ENCODE measurements at regions not wholly inside any gene's neighbourhood (a gene's known extent, or its start where the extent isn't known, plus 50 kb on each side); places are given as distances from the start of the nearest gene placed in this dataset.
"Not testable (repeated sequence)": the region's sequence is repeated elsewhere in the genome, so short reads cannot be mapped to it uniquely, and the experiment has no call there.

DNA sequence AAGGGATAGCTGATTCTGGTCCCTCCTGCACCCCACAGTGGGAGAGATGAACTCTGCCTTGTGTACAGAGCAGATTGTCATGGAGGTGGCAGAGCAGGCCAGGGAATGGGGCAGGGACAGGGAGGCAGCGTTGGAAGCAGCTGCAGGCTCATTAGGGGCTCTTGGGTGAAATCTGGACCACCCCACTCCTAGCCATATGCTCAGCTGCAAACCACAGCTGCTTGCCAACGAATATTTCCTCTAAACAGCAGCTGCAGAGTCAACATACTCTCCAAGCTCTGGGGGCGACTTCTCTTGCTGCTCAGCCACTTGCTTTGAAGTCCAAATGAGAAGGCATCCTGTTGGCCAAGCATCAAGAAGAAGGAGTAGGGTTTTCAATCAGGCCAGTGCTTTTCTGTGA is 302.3 kb upstream of the AUTS2 start:
- Histone ChIP-seq H3K4me3 (no peak overlapping the region), H3K4me1 (replicated peaks) (no peaks in the 10 kb centered on the region), H3K36me3 (no peaks in the 10 kb centered on the region), H3K9me3 (no peaks in the 10 kb centered on the region), H3K27ac (no peak overlapping the region), H3K27me3 (replicated peaks; ENCODE audit: insufficient read depth) (no peaks in the 10 kb centered on the region)
- TF ChIP-seq, protein P1, sequence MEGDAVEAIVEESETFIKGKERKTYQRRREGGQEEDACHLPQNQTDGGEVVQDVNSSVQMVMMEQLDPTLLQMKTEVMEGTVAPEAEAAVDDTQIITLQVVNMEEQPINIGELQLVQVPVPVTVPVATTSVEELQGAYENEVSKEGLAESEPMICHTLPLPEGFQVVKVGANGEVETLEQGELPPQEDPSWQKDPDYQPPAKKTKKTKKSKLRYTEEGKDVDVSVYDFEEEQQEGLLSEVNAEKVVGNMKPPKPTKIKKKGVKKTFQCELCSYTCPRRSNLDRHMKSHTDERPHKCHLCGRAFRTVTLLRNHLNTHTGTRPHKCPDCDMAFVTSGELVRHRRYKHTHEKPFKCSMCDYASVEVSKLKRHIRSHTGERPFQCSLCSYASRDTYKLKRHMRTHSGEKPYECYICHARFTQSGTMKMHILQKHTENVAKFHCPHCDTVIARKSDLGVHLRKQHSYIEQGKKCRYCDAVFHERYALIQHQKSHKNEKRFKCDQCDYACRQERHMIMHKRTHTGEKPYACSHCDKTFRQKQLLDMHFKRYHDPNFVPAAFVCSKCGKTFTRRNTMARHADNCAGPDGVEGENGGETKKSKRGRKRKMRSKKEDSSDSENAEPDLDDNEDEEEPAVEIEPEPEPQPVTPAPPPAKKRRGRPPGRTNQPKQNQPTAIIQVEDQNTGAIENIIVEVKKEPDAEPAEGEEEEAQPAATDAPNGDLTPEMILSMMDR (IDR thresholded peaks at IDR 0.05): no peak
- no peak for TF ChIP-seq POLR2A (IDR thresholded peaks at IDR 0.05)
- no peak for TF ChIP-seq POLR2AphosphoS5 (IDR thresholded peaks at IDR 0.05)
- 50% methylated on average over 3 of the region's 3 CpGs for WGBS
- intact Hi-C loops (cut with DNase I): no loop called here
- DNase-seq (ENCODE audit: low spot score): no peak

DNA sequence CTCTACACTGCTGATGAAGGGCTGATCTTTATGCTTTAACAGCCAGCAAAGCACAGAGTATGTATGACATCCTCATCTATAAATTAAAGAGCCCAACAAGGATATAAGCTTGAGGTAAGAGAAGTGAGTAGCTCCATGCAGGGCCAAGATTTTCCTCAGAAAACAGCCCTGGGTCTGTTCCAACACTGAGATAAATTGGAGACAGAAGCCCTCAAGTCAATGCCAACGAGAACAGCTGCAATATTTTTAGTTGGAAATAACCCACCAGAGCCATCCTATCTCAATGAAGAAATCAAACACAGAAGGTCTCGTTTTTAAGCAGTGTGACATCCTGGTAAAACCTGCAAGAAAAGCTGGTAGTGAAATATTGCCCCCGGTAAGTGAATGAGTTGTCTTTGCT is 297.0 kb upstream of the AUTS2 start:
- WGBS: 28% methylated on average over 3 of the region's 3 CpGs
- Histone ChIP-seq H3K27me3 (replicated peaks; ENCODE audit: insufficient read depth) (no peaks in the 10 kb centered on the region), H3K27ac (no peak overlapping the region), H3K4me3 (no peak overlapping the region), H3K4me1 (replicated peaks) (no peaks in the 10 kb centered on the region), H3K9me3 (no peaks in the 10 kb centered on the region), H3K36me3 (no peaks in the 10 kb centered on the region)
- no peak for TF ChIP-seq POLR2A (IDR thresholded peaks at IDR 0.05)
- TF ChIP-seq, protein P1 (IDR thresholded peaks at IDR 0.05): no peak
- no peak for TF ChIP-seq POLR2AphosphoS5 (IDR thresholded peaks at IDR 0.05)
- DNase-seq (ENCODE audit: low spot score): no peak
- intact Hi-C loops (cut with DNase I): no loop called here

DNA sequence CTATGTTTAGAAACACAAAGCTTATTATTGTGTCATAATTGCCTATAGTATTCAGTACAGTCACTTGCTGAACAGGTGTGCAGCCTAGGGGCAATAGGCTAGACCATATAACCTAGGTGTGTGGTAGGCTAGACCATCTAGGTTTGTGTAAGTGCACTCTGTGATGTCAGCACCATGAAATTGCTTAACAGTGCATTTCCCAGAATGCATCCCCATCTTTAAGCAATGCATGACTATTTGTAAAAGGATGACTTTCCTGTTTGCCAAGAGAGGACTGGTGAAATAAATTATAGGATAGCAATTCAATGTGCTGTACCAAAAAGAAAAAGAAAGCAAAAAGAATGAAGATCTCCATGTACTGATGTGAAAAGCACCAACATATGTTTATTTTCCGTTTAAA is 288.7 kb upstream of the AUTS2 start:
- no peaks in the 10 kb centered on the region for H3K36me3 ChIP-seq
- H3K4me1 ChIP-seq (replicated peaks): no peaks in the 10 kb centered on the region
- TF ChIP-seq POLR2A (IDR thresholded peaks at IDR 0.05) (no peak), POLR2AphosphoS5 (IDR thresholded peaks at IDR 0.05) (no peak)
- TF ChIP-seq, protein P1 (IDR thresholded peaks at IDR 0.05): no peak
- no peak overlapping the region for H3K27ac ChIP-seq
- 64% methylated on average over 1 of the region's 1 CpG for WGBS
- no peaks in the 10 kb centered on the region for H3K27me3 ChIP-seq (replicated peaks; ENCODE audit: insufficient read depth)
- H3K9me3 ChIP-seq: no peaks in the 10 kb centered on the region
- DNase-seq (ENCODE audit: low spot score): no peak
- no peak overlapping the region for H3K4me3 ChIP-seq
- intact Hi-C loops (cut with DNase I): no loop called here

DNA sequence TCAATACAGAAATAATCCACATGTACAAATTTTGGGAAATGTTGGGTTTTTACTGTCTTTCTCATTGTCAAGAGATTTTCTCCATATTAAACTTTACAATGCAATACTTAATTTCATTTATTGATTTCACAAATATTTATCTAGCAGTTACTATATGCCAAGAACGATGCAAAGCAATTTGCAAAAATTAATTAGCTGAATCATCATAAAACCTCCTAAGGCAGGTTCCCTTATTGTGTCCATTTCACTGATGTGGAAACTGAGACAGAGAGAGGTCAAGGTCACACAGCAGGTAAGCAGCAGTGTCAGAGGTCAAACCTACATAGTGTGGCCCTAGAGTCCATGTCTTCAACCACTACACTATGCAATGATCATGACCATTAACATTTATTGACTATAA is 286.8 kb upstream of the AUTS2 start:
- Histone ChIP-seq H3K4me3 (no peak overlapping the region), H3K27ac (no peak overlapping the region), H3K27me3 (replicated peaks; ENCODE audit: insufficient read depth) (no peaks in the 10 kb centered on the region), H3K9me3 (no peaks in the 10 kb centered on the region), H3K36me3 (no peaks in the 10 kb centered on the region), H3K4me1 (replicated peaks) (no peaks in the 10 kb centered on the region)
- intact Hi-C loops (cut with DNase I): no loop called here
- TF ChIP-seq POLR2A (IDR thresholded peaks at IDR 0.05) (no peak), POLR2AphosphoS5 (IDR thresholded peaks at IDR 0.05) (no peak)
- TF ChIP-seq, protein P1 (IDR thresholded peaks at IDR 0.05): no peak
- no peak for DNase-seq (ENCODE audit: low spot score)
- whole genome bisulfite sequencing: 65% methylated on average over 1 of the region's 1 CpG

DNA sequence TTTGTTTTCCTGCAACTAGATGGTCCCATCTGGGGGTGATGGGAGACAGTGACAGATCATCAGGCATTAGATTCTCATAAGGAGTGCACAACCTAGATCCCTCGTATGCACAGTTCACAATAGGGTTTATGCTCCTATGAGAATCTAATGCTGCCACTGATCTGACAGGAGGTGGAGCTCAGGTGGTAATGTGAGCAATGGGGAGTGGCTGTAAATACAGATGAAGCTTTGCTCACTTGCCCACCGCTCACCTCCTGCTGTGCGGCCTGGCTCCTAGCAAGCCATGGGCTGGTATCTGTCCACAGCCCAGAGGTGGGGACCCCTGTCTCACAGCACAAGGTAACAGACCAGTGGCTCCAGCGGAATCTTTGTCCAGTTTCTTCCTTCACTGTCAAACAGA is 284.4 kb upstream of the AUTS2 start:
- H3K27ac ChIP-seq; DNase-seq (ENCODE audit: low spot score); intact Hi-C loops (cut with DNase I); H3K27me3 ChIP-seq (replicated peaks; ENCODE audit: insufficient read depth); H3K4me1 ChIP-seq (replicated peaks); H3K36me3 ChIP-seq; H3K9me3 ChIP-seq; H3K4me3 ChIP-seq: not testable (repeated sequence)
- 91% methylated on average over 4 of the region's 4 CpGs for WGBS
